Gastrocnemius medialis (tissue), 4 donors: ENCODE measurements at regions not wholly inside any gene's neighbourhood (a gene's known extent, or its start where the extent isn't known, plus 50 kb on each side); places are given as distances from the start of the nearest gene placed in this dataset.

Experiments used
- CTCF ChIP-seq, 5 experiments: fragments of 450-650 bp in 3 of 5; fragments of 200-600 bp in 2 of 5; sonication (generic) in 2 of 5; IDR thresholded peaks in 4 of 5; conservative IDR thresholded peaks in 1 of 5; 1 replicate in 4 of 5; 2 replicates in 1 of 5; pipeline ENCODE4 v1.5.1; 2016 to 2019; ENCODE audit warnings: antibody characterized with exemption in 5 of 5, mild to moderate bottlenecking in 3 of 5, moderate library complexity in 3 of 5
- POLR2A ChIP-seq, 2 donors: fragments of 450-650 bp; IDR thresholded peaks; one replicate each; pipeline ENCODE4 v1.6.1; 2017; ENCODE audit warnings: antibody characterized with exemption in 2 of 2, mild to moderate bottlenecking in 2 of 2, moderate library complexity in 2 of 2

GRCh38 chr20:19947611-19948264 is 69.4 kb upstream of the NAA20 start:
- TF ChIP-seq CTCF (IDR thresholded peaks at IDR 0.05 in 4 of 5, conservative IDR thresholded peaks at IDR 0.05 in 1 of 5) = no peak
- no peak for TF ChIP-seq POLR2A (IDR thresholded peaks at IDR 0.05)
